SK-N-SH (cell line): ENCODE measurements at regions not wholly inside any gene's neighbourhood (a gene's known extent, or its start where the extent isn't known, plus 50 kb on each side); places are given as distances from the start of the nearest gene placed in this dataset.

Source experiments
- CTCF ChIA-PET: fragments of 300-600, 350-600 bp; formaldehyde crosslinking; extraction: SDS; loops from one replicate; lab custom pipeline; 2021; lab: Yijun Ruan, JAX
- POLR2A ChIA-PET: fragments of 350-600 bp; sonication (Branson Sonifier 250); formaldehyde crosslinking; extraction: SDS; loops from one replicate; lab custom pipeline; 2020; ENCODE audit warnings: antibody characterized with exemption, inconsistent platforms; lab: Yijun Ruan, JAX
- DNase-seq: peaks from one replicate; pipeline ENCODE4 v3.0.0; 2012
- H2AFZ ChIP-seq: fragments of 200-600 bp; sonication (generic); 2 replicates; pipeline ENCODE4 v1.8.1; 2016; ENCODE audit warnings: antibody characterized with exemption, mild to moderate bottlenecking, low read depth
- H3F3A ChIP-seq: fragments of 200-600 bp; sonication (generic); replicated peaks from 2 replicates; pipeline ENCODE3; 2016; ENCODE audit warnings: antibody characterized with exemption, mild to moderate bottlenecking; ENCODE audit not compliant: insufficient read depth
- H3K27ac ChIP-seq, 2 experiments: fragments of 200-500 bp in 1 of 2; fragments of 200-600 bp in 1 of 2; sonication (Bioruptor generic) in 1 of 2; sonication (generic), shearing (Covaris generic) in 1 of 2; 2 replicates each; pipeline versions ENCODE4 v1.5.1 to v1.6.1; 2014 to 2016; ENCODE audit warnings: low read depth in 2 of 2, inconsistent platforms in 1 of 2, low read length in 1 of 2, mild to moderate bottlenecking in 1 of 2, mixed read lengths in 1 of 2
- H3K27me3 ChIP-seq: fragments of 200-600 bp; sonication (generic), shearing (Covaris generic); 2 replicates; pipeline ENCODE4 v1.6.1; 2016; ENCODE audit warnings: mixed run types; ENCODE audit not compliant: insufficient read depth
- H3K36me3 ChIP-seq, 2 experiments: fragments of 200-500 bp in 1 of 2; fragments of 200-600 bp in 1 of 2; sonication (Bioruptor generic) in 1 of 2; sonication (generic) in 1 of 2; replicated peaks in 1 of 2; 2 replicates each; pipeline versions ENCODE3 to v1.5.1; 2014 to 2016; ENCODE audit warnings: low read length in 1 of 2, mild to moderate bottlenecking in 1 of 2; ENCODE audit not compliant: insufficient read depth in 2 of 2, control insufficient read depth in 1 of 2
- H3K4me1 ChIP-seq, 2 experiments: fragments of 200-500 bp in 1 of 2; fragments of 200-600 bp in 1 of 2; sonication (Bioruptor generic) in 1 of 2; sonication (generic), shearing (Covaris generic) in 1 of 2; 2 replicates each; pipeline versions ENCODE4 v1.5.1 to v1.6.1; 2014 to 2016; ENCODE audit warnings: low read depth in 1 of 2, low read length in 1 of 2, mixed run types in 1 of 2; ENCODE audit not compliant: insufficient read depth in 2 of 2, control insufficient read depth in 1 of 2
- H3K4me2 ChIP-seq: fragments of 200-600 bp; sonication (generic), shearing (Covaris generic); 2 replicates; pipeline ENCODE4 v1.6.1; 2017; ENCODE audit warnings: mixed run types
- H3K4me3 ChIP-seq, 2 experiments: fragments of 200-500 bp in 1 of 2; fragments of 200-600 bp in 1 of 2; sonication (Bioruptor generic) in 1 of 2; sonication (generic), shearing (Covaris generic) in 1 of 2; 2 replicates each; pipeline versions ENCODE4 v1.5.1 to v1.8.1; 2014 to 2016; ENCODE audit warnings: low read depth in 2 of 2, inconsistent platforms in 1 of 2, low read length in 1 of 2, mild to moderate bottlenecking in 1 of 2, mixed read lengths in 1 of 2, moderate library complexity in 1 of 2
- H3K79me2 ChIP-seq: fragments of 200-600 bp; sonication (generic); 2 replicates; pipeline ENCODE4 v1.8.1; 2017; ENCODE audit warnings: mild to moderate bottlenecking; ENCODE audit not compliant: insufficient read depth
- H3K9ac ChIP-seq: fragments of 200-600 bp; sonication (generic); 2 replicates; pipeline ENCODE4 v1.6.1; 2017; ENCODE audit warnings: mixed run types
- H3K9me2 ChIP-seq: fragments of 200-600 bp; sonication (generic); 2 replicates; pipeline ENCODE4 v1.6.1; 2017; ENCODE audit warnings: mixed run types
- H3K9me3 ChIP-seq: fragments of 200-600 bp; sonication (generic); 2 replicates; pipeline ENCODE4 v1.6.1; 2017; ENCODE audit warnings: mixed run types, mild to moderate bottlenecking, moderate library complexity
- H4K20me1 ChIP-seq: fragments of 200-600 bp; sonication (generic); 2 replicates; pipeline ENCODE4 v1.6.1; 2017; ENCODE audit warnings: mild to moderate bottlenecking, mixed run types; ENCODE audit not compliant: insufficient read depth
- CHD2 ChIP-seq: fragments of 150-350 bp; IDR thresholded peaks from 2 replicates; pipeline ENCODE4 v1.6.1; 2018; ENCODE audit warnings: low read length; ENCODE audit not compliant: partially characterized antibody
- ELF1 ChIP-seq: IDR thresholded peaks from 2 replicates; pipeline ENCODE4 v1.4.0; 2012
- EP300 ChIP-seq, 2 experiments: IDR thresholded peaks; 2 replicates each; pipeline versions ENCODE4 v1.4.0 to v1.6.1; 2012; ENCODE audit warnings: borderline replicate concordance in 1 of 2, low read depth in 1 of 2, low read length in 1 of 2
- EZH2phosphoT487 ChIP-seq: fragments of 200-600 bp; sonication (generic); IDR thresholded peaks from 2 replicates; pipeline ENCODE4 v1.6.1; 2017; ENCODE audit warnings: low read depth, mixed run types, mild to moderate bottlenecking, antibody characterized with exemption, moderate library complexity, borderline replicate concordance
- FOSL2 ChIP-seq: IDR thresholded peaks from 2 replicates; pipeline ENCODE4 v1.4.0; 2012; ENCODE audit warnings: low read depth, mild to moderate bottlenecking, moderate library complexity, borderline replicate concordance
- FOXM1 ChIP-seq: IDR thresholded peaks from 2 replicates; pipeline ENCODE4 v1.4.0; 2012; ENCODE audit warnings: low read depth, mild to moderate bottlenecking
- GATA2 ChIP-seq: sonication (generic); formaldehyde crosslinking; IDR thresholded peaks from 2 replicates; pipeline ENCODE4 v1.5.0; 2020; ENCODE audit warnings: mild to moderate bottlenecking, missing genetic modification reagents
- JUND ChIP-seq: IDR thresholded peaks from 2 replicates; pipeline ENCODE4 v1.4.0; 2012
- MXI1 ChIP-seq: IDR thresholded peaks from 2 replicates; pipeline ENCODE4 v1.6.1; 2012; ENCODE audit warnings: mild to moderate bottlenecking, low read depth, low read length, improper control_type of control experiment
- NRF1 ChIP-seq: IDR thresholded peaks from 2 replicates; pipeline ENCODE4 v1.6.1; 2012; ENCODE audit warnings: low read depth, mild to moderate bottlenecking, low read length
- POLR2AphosphoS5 ChIP-seq: IDR thresholded peaks from 2 replicates; pipeline ENCODE4 v1.6.1; 2012; ENCODE audit warnings: low read depth, low read length
- RCOR1 ChIP-seq: fragments of 150-350 bp; IDR thresholded peaks from 2 replicates; pipeline ENCODE4 v1.6.1; 2017; ENCODE audit warnings: antibody characterized with exemption, low read length
- REST ChIP-seq: IDR thresholded peaks from 2 replicates; pipeline ENCODE4 v1.6.1; 2012; ENCODE audit warnings: mild to moderate bottlenecking, low read depth, low read length, moderate library complexity
- RFX5 ChIP-seq: IDR thresholded peaks from 2 replicates; pipeline ENCODE4 v1.6.1; 2012; ENCODE audit warnings: mild to moderate bottlenecking, improper control_type of control experiment, low read length
- RXRA ChIP-seq: IDR thresholded peaks from 2 replicates; pipeline ENCODE4 v1.4.0; 2012; ENCODE audit warnings: low read depth, mild to moderate bottlenecking, borderline replicate concordance
- SIN3A ChIP-seq: IDR thresholded peaks from 2 replicates; pipeline ENCODE4 v1.6.1; 2012; ENCODE audit warnings: low read depth, mild to moderate bottlenecking, low read length, moderate library complexity, borderline replicate concordance
- TAF1 ChIP-seq: IDR thresholded peaks from 2 replicates; pipeline ENCODE4 v1.6.1; 2012; ENCODE audit warnings: low read depth, mild to moderate bottlenecking, low read length, moderate library complexity, borderline replicate concordance
- TCF12 ChIP-seq: IDR thresholded peaks from 2 replicates; pipeline ENCODE4 v1.4.0; 2012
- USF2 ChIP-seq: fragments of 150-350 bp; IDR thresholded peaks from 2 replicates; pipeline ENCODE4 v1.6.1; 2017; ENCODE audit warnings: antibody characterized with exemption, low read length, low read depth, borderline replicate concordance
- ZBTB33 ChIP-seq: IDR thresholded peaks from 2 replicates; pipeline ENCODE4 v1.4.0; 2012; ENCODE audit warnings: low read depth, borderline replicate concordance
- whole genome bisulfite sequencing: methylation state at CpG from one replicate; pipeline ENCODE4 v1.1.6; 2017; ENCODE audit warnings: low lambda C conversion rate; 5-methylcytosine and 5-hydroxymethylcytosine counted together

- Histone ChIP-seq H3K36me3 (no peaks in the 10 kb centered on the region), H2AFZ (no peak overlapping the region), H3F3A (no peaks in the 10 kb centered on the region), H3K9me3 (no peaks in the 10 kb centered on the region), H3K4me1 (no peaks in the 10 kb centered on the region), H3K9ac (no peak overlapping the region), H3K27me3 (no peaks in the 10 kb centered on the region), H3K9me2 (no peaks in the 10 kb centered on the region), H3K27ac (no peak overlapping the region), H4K20me1 (no peaks in the 10 kb centered on the region), H3K4me2 (no peak overlapping the region), H3K4me3 (no peak overlapping the region), H3K79me2 (no peaks in the 10 kb centered on the region)
- ChIA-PET CTCF (no interaction called here), POLR2A (no interaction called here)
- TF ChIP-seq ELF1 = no peak
- TF ChIP-seq TCF12 = no peak
- no peak for TF ChIP-seq ZBTB33
- no peak for TF ChIP-seq RXRA
- TF ChIP-seq TAF1 = no peak
- TF ChIP-seq FOSL2 = no peak
- TF ChIP-seq JUND = no peak
- no peak for TF ChIP-seq EP300 (IDR thresholded peaks at IDR 0.05; ENCODE audit: borderline replicate concordance in 1 of 2, low read depth in 1 of 2, low read length in 1 of 2)
- DNase-seq = no peak
- 29% methylated on average over 2 of the region's 2 CpGs for WGBS
Observed at GRCh38 chr10:84599254-84599653, 270.9 kb downstream of the CCSER2 start.

- H3K9me3 ChIP-seq = no peaks in the 10 kb centered on the region
- H3K27me3 ChIP-seq = no peaks in the 10 kb centered on the region
- no peaks in the 10 kb centered on the region for H3K9me2 ChIP-seq
- H3K4me1 ChIP-seq = no peaks in the 10 kb centered on the region
- POLR2A ChIA-PET = no interaction called here
- no peaks in the 10 kb centered on the region for H3F3A ChIP-seq
- 26% methylated on average over 4 of the region's 6 CpGs for WGBS
- CTCF ChIA-PET = interaction anchor here (1.0 to 1.4 kb wide), 3 partner anchors 12 to 336 kb away, joined by 3 read pairs; no protein-coding TSS in a partner anchor
- no peak overlapping the region for H3K9ac ChIP-seq
- no peaks in the 10 kb centered on the region for H3K79me2 ChIP-seq
- TF ChIP-seq REST = no peak
- TF ChIP-seq SIN3A = no peak
- no peak for TF ChIP-seq MXI1
- TF ChIP-seq RCOR1 = no peak
- no peak for TF ChIP-seq USF2
- TF ChIP-seq CHD2 = no peak
- TF ChIP-seq RFX5 = no peak
- no peak for TF ChIP-seq ZBTB33
- TF ChIP-seq POLR2AphosphoS5 = no peak
- TF ChIP-seq GATA2 = no peak
- no peak for TF ChIP-seq EZH2phosphoT487
- TF ChIP-seq NRF1 = no peak
- TF ChIP-seq JUND = no peak
- TF ChIP-seq FOXM1 = no peak
- TF ChIP-seq, all 33 proteins: peak for 0
- Histone ChIP-seq H3K4me2 (no peak overlapping the region), H3K27ac (no peak overlapping the region), H2AFZ (no peak overlapping the region), H4K20me1 (no peaks in the 10 kb centered on the region), H3K36me3 (no peaks in the 10 kb centered on the region), H3K4me3 (no peak overlapping the region)
- DNase-seq = no peak
Observed at GRCh38 chr10:84600947-84601346, 272.6 kb downstream of the CCSER2 start.
